HL-60 (cell line): ENCODE measurements at regions not wholly inside any gene's neighbourhood (a gene's known extent, or its start where the extent isn't known, plus 50 kb on each side); places are given as distances from the start of the nearest gene placed in this dataset.

Source experiments
- DNase-seq, 2 experiments: peaks; one replicate each; pipeline ENCODE4 v3.0.0-alpha.2; 2010 to 2020; ENCODE audit warnings: low read depth in 1 of 2, low spot score in 1 of 2
- H3K27ac ChIP-seq: fragments of 250-450 bp; sonication (Bioruptor Pico); replicated peaks from 2 replicates; pipeline ENCODE4 v1.5.1; 2020; ENCODE audit warnings: mild to moderate bottlenecking, moderate library complexity
- H3K27me3 ChIP-seq: fragments of 250-450 bp; sonication (Bioruptor Pico); 2 replicates; pipeline ENCODE4 v1.5.1; 2021; ENCODE audit warnings: mild to moderate bottlenecking, moderate library complexity; ENCODE audit not compliant: insufficient read depth, poor library complexity, severe bottlenecking
- H3K4me3 ChIP-seq: replicated peaks from 2 replicates; pipeline ENCODE4 v1.5.1; 2011; ENCODE audit warnings: mild to moderate bottlenecking, control low read depth, low read length; ENCODE audit not compliant: insufficient read depth
- CTCF ChIP-seq: IDR thresholded peaks from one replicate; pipeline ENCODE4 v1.5.1; 2011; ENCODE audit warnings: low read length, control low read depth, inconsistent platforms; ENCODE audit not compliant: insufficient read depth
- GABPA ChIP-seq: IDR thresholded peaks from 2 replicates; pipeline ENCODE4 v1.6.1; 2012; ENCODE audit warnings: low read depth
- POLR2AphosphoS5 ChIP-seq: IDR thresholded peaks from 2 replicates; pipeline ENCODE4 v1.6.1; 2012; ENCODE audit warnings: low read depth
- REST ChIP-seq: IDR thresholded peaks from 2 replicates; pipeline ENCODE4 v1.6.1; 2012; ENCODE audit warnings: low read depth; ENCODE audit not compliant: insufficient replicate concordance
- SPI1 ChIP-seq: IDR thresholded peaks from 2 replicates; pipeline ENCODE4 v1.6.1; 2012; ENCODE audit warnings: low read depth, mild to moderate bottlenecking, borderline replicate concordance

GRCh38 chr6:68160348-68160747, 474.7 kb upstream of the ADGRB3 start:
- no peak overlapping the region for H3K4me3 ChIP-seq
- TF ChIP-seq POLR2AphosphoS5 (no peak), GABPA (no peak), SPI1 (no peak), CTCF (no peak), REST (no peak)
- H3K27ac ChIP-seq = no peak overlapping the region
- H3K27me3 ChIP-seq = no peaks in the 10 kb centered on the region
- DNase-seq = no peak

GRCh38 chr6:68159433-68159832, 475.6 kb upstream of the ADGRB3 start:
- Histone ChIP-seq H3K4me3 (no peak overlapping the region), H3K27ac (no peak overlapping the region), H3K27me3 (no peaks in the 10 kb centered on the region)
- TF ChIP-seq SPI1 (no peak), REST (no peak), CTCF (no peak), GABPA (no peak), POLR2AphosphoS5 (no peak)
- no peak for DNase-seq

GRCh38 chr6:68158256-68158655, 476.8 kb upstream of the ADGRB3 start:
- H3K4me3 ChIP-seq = no peak overlapping the region
- TF ChIP-seq SPI1 (no peak), REST (no peak), CTCF (no peak), POLR2AphosphoS5 (no peak), GABPA (no peak)
- H3K27me3 ChIP-seq = no peaks in the 10 kb centered on the region
- H3K27ac ChIP-seq = no peak overlapping the region
- DNase-seq = no peak
